ENCODE measurements at regions not wholly inside any gene's neighbourhood (a gene's known extent, or its start where the extent isn't known, plus 50 kb on each side); places are given as distances from the start of the nearest gene placed in this dataset.
A peak's percentile ranks its signal among the peaks of the same experiment; 100 is the strongest.

DNA sequence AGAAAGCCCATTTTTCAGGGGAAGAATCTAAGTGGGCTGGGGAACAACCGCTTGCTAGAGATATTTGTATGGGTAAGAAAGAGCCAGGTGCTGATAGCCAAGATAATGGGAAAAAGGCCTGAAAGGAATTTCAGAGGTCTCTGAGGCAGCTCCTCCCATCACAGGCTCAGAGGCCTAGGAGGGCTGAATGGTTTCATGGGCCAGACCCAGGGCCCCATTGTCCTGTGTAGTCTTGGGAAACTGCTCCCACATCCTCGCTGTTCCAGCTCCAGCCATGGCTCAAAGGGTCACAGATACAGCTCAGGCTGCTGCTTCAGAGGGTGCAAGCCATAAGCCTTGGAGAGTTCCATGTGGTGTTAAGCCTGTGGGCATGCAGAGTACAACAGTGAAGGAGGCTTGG lies 73.2 kb upstream of the ARHGAP20 start:
- no peak for DNase-seq (ENCODE audit: low read depth)

DNA sequence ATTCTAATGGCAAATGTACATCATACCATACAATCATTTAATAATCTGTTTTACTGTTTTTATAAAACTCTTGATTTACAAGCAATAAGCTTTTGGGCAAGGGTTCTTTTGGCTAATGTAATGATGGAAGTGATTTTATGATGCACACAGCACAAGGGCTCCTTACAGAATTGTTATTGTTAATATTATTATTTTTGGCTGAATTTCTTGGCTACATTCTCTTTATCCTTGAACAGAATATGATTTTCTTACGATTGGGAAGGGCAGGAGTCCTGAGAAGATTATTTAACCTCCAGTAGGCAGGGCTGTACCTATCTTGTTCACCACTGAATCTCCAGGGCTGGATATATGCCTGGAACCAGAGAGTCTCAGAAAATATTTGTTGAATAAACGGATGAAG lies 70.4 kb upstream of the ARHGAP20 start:
- DNase-seq (ENCODE audit: low read depth): no peak

DNA sequence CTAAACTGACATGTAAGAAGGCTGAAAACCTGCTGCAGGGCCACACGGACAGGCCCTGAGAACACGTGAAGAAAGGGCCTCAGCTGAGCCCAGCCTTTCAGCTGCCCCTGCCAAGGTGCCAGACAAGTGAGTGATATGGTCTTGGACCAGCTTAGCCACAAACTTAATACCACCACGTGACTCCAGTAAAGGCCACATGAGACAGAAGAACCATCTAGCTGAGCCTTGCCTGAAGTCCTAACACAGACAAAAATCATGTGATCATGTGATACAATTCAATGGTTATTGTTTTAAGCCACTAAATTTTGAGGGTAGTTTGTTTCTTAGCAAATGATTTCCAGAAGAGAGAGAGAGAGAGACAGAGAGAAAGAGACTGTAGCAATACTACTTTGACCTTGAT lies 66.9 kb upstream of the ARHGAP20 start:
- DNase-seq (ENCODE audit: low read depth): no peak

DNA sequence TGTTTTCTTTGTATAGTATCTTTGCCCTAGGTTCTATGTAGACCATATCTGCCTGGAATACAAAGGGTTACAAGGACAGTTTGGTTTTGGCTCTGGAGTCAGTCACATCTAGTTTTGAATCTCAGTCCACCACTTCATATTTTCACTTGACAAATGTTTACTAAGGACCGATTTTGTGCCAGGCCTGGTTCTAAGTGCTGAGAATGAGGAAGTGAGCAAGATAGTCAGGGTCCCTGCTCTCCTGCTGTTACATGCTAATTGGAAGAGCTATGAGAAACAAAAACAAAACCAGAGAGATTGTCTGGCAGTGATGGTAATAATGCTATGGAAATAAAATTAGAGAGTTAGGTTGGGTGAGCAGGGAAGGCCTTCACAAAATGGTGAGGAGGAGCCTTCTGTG lies 66.1 kb upstream of the ARHGAP20 start:
- no peak for DNase-seq (ENCODE audit: low read depth)

DNA sequence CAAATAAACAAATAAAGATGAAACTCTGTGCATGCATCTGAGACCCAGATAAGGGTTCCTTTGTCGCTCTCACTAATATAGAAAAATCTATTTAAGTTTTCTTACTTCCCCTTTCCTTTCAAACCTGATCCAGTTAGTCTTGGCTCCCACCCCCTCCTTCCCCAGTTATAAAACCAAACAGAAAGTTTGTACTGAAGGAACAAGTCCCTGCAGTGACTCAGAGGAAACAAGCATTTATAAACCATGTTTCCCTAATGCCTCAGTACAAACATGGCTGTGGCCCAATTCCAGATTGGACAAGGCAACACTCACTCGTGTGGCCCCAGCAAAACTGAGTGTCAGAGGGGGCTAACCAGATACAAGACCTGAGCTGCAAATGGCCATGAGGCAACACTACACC lies 65.5 kb upstream of the ARHGAP20 start:
- peak; percentile 55 for DNase-seq (ENCODE audit: low read depth)

DNA sequence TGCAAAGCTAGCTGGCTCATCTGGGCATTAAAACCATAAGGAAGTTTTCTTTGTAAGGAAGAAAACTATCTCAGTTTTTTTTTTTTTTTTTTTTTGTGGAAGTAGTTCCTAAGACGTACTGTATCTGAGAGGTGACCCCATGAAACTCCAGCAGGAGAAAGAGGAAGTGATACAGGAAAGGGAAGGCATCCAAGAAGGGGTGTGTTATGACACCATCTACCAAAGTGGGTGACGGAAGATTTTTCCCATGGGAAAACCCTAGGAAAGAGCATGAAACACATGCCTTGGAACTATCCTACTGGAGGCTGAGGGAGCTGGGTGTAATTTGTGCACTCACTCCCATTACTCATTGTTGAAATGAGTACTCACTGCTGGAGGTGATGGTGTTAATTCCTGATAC lies 63.8 kb upstream of the ARHGAP20 start:
- DNase-seq (ENCODE audit: low read depth): no peak

DNA sequence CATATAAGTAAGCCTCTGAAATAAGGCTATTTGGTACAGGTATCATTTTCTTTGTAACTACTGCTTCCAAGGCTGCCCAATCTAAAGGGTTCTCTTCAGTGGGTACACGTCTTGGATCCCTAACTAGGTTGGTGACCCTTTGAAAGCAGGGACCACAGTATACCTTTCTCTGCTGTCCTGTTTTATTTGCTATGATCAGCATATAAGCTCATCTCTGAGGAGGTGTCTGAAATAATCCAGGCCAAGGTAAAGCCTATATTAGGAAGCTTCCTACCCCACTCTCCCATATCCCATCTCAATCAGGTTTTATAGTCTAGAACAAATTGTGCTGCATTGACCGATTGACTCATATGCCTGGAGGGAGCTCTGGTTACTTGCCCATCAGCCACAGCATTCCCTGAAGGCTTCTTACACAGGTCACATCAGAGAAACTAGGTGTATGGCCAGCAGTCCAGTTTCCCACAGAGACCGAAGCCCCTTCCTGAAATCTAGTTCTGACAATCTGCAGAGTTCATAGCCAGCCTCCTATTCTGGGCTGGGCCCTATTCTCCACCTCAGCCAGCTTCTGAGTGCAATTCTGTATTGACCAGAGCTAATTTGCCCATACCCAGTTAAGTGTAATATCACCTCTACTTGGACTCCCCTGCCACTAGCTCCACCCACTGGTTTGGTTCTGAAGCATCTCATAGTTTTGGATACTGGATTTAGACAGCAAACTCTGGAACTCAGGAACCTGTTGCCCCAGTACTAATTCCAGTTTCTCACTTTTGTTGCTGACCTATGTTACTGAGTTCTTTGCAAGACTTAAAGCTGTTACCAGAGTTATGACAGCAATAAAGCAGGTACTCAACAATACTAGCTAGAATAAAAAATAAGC lies 62.1 kb upstream of the ARHGAP20 start:
- DNase-seq (ENCODE audit: low read depth): no peak

DNA sequence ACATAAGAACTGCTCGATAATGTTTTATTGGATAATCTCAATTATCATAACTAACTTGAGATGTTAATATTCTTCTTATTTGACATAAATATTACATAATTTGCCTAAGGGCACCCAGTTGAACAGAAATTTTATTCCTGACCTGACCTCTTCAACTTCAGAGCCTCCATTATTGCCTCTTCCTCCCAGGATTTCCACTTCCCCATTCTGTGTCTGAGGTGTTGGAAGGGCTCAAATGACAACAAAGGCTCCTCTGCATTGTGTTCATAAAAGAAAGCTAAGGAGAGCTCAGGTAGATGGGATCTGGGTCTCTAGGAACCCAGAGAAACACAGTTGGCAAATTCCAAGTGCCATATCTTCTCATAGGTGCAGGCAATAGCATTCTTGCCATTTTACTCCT lies 61.2 kb upstream of the ARHGAP20 start:
- no peak for DNase-seq (ENCODE audit: low read depth)

DNA sequence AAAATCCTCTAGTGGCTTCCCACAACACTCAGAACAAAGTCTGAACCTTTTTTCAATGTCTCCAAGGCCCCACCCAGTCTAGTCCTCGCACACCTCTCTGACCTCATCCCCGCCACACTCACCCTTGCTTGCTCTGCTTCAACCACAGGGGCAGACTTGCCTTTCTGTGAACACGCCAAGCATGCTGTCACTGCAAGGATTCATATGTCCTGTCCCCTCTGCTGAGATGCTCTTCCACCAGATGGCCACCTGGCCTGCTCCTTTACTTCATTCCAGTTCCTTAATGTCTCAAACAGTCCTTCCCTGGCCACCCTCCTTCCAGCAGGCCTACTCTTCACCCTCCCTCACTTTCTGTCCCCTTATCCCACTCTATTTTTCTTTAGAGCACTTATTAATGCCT lies 60.6 kb upstream of the ARHGAP20 start:
- DNase-seq (ENCODE audit: low read depth): no peak

DNA sequence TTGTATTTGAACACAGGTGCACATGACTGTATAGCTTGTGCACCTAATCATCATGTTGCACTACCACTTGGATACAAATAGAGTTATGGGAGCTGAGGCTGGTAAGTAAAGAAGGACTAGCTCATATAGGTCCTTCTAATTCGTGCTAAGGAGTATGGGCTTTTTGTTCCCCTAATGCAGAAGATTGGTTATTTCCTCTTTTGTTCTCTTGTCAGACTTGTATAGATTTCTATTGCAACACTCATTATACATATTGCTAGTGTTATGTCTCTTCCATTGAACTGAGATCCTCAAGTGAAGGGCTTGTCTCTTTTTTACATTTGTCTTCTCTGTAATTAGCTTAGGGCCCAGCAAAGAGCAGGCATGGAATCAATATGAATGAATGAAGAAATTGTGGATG lies 54.1 kb upstream of the ARHGAP20 start:
- no peak for DNase-seq (ENCODE audit: low read depth)

DNA sequence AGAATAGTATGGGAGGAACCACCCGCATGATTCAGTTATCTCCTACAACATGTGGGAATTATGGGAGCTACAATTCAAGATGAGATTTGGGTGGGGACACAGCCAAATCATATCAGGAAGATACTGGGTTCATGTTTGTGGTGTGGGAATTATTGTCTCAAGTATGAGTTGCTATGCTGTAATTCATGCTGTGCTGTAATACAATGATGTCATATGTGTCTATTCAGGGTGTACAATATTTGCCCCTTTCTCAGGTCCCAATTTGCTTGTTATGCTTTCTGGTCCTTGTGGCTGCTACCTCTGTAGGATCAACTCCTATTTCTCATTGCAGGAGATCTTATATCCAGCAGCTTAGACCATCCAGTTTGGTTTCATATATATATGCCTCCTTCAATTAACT lies 52.2 kb upstream of the ARHGAP20 start:
- no peak for DNase-seq (ENCODE audit: low read depth)

DNA sequence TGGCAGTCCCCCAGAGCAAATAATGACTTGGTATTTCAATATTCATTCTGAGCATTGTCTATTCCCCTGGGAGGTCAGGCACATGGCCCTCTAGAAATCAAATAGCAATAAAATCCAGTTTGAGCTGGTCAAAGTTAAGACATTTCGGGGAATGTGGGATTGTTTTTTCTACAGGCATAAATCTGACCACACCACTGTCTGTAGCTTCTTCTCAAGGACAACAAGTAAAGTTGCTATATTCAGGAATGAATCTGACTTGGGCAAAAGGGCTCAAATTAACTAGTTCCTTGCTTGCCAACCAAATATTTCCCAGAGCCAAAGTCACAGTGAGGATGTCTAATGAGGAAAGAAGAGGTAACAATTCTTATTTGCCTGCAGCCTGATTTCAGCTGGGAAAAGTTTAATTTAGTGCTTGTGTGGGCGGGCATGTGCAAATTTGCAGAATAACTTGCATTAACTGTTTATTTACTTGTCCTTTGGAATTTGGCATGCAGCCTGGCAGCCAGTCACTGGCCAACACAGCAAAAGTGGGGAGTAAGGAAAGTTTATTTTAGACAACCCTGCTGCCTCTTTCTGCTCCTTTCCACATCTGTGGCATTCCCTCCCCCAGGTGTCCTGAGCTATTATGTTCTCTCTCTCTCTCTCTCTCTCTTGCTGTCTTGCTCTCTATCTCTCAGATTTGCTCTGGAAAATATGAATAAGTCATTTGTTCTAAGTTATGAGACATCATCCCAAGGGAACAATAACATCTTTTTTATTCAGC lies 51.2 kb upstream of the ARHGAP20 start:
- DNase-seq (ENCODE audit: low read depth): peak; percentile 35

DNA sequence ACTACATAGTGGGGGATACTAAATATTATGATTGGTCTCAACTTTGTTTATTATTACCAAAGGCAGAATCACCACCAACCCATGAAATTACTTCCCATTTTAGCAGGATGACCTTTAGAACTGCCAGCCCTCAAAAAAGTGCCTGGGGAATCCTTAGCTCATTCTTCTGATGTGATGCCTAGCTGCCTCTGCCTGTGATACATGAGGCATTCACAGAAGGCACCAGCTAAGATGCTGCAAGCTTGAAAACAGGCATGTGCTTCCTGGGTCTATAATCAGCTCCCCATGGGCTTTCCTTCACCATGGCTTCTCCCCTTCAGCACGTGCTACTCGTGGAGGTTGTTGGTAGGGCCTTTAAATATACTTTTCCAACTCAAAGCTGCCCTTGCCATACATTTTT lies 50.4 kb upstream of the ARHGAP20 start:
- DNase-seq (ENCODE audit: low read depth): no peak

Data from non-pigmented ciliary epithelial cell (primary cell).